HG03025 (cell line): ENCODE measurements at regions not wholly inside any gene's neighbourhood (a gene's known extent, or its start where the extent isn't known, plus 50 kb on each side); places are given as distances from the start of the nearest gene placed in this dataset.

ENCODE experiments used
- ATAC-seq: cut with Tn5 transposase; IDR thresholded peaks from one replicate; pipeline ENCODE4 v1.9.1; 2021; ENCODE audit warnings: mild to moderate bottlenecking, moderate library complexity; ENCODE audit not compliant: unreplicated experiment, low FRiP score

GRCh38 chr22:47594836-47595521, 832.5 kb downstream of the TBC1D22A start:
- no peak for ATAC-seq

GRCh38 chr22:47593911-47594311, 831.5 kb downstream of the TBC1D22A start:
- ATAC-seq = no peak

DNA sequence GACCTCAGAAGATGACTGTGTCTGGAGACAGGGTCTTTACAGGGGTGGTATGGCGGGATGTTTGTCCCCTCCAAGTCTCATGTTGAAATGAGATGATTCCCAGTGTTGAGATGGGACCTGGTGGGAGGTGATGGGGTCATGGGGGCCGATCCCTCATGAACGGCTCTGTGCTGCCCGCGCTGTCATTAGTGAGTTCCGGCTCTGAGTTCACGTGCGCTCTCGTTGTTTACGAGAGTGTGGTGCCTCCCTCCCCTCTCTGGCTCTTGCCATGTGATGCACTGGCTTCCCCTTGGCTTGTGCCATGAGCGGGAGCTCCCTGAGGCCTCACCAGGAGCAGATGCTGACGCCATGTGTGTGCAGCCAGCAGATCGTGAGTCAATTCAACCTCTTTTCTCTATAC, 830.8 kb downstream of the TBC1D22A start:
- no peak for ATAC-seq

- no peak for ATAC-seq
Observed at GRCh38 chr22:47592791-47593190, 830.3 kb downstream of the TBC1D22A start.

- ATAC-seq = no peak
Observed at GRCh38 chr22:47591709-47592108, 829.3 kb downstream of the TBC1D22A start.

GRCh38 chr22:47591016-47591415, 828.6 kb downstream of the TBC1D22A start:
- ATAC-seq = no peak

- no peak for ATAC-seq
Observed at GRCh38 chr22:47589271-47590250, 827.1 kb downstream of the TBC1D22A start.

GRCh38 chr22:47588578-47588960, 826.1 kb downstream of the TBC1D22A start:
- no peak for ATAC-seq

DNA sequence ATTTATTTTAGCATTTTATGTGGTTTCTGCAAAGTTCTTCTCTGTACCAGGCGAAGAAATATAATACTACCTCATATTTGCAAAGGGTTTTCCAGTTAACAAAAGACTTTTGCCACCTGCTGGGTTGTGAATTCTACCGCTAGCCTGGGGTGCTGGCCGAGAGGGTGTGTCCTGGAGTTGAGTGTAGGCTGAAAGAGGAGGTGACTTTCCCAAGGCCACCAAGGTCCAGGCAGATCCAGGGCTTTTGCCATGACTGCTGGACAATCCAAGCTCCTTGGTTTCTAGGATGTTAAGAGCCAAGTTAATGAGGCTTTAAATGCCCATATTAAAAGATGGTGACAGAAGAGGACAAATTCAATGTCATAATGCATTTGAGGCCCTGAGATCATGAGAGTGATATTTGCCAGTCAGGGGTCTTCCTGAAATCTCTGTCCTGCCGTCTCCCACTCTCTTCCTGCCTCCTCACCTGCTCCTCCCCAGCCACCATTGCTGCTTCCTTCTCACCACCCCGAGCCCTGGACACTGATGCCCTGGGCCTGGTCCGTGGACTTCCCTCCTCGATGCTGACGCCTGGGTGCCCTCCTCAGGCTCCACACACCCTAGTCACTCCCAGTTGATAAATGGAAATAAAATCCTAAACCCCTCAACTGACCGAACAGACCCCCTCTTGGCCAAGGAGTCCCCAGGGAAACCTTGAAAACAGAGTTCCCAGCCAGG, 825.6 kb downstream of the TBC1D22A start:
- ATAC-seq = no peak

GRCh38 chr22:47587361-47587760, 824.9 kb downstream of the TBC1D22A start:
- no peak for ATAC-seq

DNA sequence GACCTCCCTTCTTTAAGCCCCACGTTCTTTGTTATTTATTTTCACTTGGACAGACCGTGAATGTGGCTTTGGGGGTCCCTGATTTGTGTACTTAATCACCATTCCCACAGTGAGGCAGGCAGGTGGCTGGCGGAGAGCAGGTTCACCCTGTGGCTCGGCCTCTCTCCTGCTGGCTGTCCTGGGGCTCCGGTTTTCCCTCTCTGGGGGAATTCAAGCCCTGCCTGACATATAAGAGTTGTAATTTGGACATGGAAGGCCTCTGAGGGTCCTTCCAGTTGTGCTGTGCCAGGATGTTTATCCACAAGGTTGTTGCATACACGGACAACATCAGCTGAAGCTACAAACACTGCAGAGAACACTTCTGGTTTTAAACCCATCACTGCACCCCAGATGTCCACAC, 824.5 kb downstream of the TBC1D22A start:
- no peak for ATAC-seq

GRCh38 chr22:47586038-47586437, 823.6 kb downstream of the TBC1D22A start:
- no peak for ATAC-seq

DNA sequence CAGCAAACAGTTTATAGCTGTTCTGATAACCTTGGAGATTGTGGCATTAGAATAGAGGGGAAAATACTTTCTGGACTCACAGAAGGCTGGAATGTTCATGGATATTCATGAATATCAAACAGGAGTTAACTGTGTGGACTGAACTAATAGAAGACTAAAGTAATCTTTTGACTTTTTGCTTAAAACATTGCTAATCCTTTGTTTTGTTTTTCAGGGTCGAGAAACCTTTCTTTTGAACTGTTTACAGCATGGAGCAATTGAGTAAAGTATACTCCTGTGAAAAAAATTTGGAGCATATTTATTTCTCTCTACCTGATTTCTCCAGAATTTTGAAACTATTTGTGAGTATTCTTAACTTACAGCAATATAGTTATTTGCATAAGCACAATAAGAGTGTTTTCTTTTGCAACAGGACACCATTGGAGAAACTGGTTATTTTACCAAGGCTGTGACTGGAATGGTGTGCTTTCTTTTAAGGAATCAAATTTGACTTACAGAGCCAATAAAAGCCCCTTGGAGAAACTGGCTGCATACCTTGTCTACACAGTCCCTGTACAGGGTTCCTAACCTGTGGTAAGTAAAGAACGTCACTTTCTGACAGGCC, 821.6 kb downstream of the TBC1D22A start:
- no peak for ATAC-seq

DNA sequence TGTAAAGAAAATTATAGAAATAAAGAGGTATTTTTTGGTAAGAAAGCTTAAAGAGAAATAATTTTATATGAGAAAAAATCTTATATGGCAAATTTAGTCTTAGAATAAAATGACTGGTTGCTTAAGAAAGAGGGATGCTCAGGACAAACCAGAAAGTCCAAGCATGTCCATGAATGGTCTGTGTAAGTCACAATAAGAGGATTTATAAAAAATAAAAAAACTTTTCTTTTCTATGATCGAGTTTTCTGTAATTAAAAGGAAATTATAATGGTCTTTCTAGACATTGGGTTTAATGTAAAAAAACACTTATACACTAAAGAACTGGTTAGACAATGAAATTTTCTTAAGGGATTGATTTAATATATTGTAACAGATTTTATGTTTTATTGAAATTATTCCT, 819.6 kb downstream of the TBC1D22A start:
- ATAC-seq = no peak

DNA sequence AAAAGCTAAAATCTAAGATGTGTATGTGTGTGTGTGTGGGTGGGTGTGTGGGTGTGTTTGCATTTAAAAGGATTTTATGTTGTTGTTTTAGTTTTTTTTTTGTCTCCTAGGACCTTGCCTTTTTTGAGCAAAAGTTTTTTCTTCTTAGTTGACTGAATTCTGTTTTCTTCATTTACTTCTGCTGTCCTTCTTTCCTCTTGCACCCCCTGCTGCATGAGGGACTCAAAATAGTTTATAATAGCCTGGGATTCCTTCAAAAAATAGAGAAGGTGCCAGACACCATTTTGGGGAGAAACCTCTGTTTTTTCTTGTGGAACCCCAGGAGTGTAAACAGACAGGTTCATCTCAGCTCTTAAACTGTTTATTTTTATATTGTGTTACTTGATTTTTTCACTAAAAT, 817.7 kb downstream of the TBC1D22A start:
- no peak for ATAC-seq

DNA sequence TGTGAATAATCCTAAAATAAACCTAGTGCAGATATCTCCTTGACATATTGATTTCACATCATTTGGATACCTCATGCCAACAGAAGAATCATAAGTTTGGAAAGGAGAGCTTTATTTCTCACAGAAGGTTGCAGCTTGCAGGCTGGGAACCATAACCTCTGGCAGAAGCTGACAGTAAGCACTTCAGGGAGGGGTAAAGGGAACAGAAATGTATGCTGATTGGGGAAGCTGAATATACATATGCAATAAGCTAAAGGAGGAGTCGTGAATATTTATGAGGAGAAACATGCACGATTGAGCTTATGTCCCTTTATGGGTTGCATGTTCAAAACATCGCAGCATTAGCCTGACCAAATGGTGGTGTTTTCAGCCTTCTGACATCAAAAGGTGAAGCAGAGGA, 814.5 kb downstream of the TBC1D22A start:
- no peak for ATAC-seq

DNA sequence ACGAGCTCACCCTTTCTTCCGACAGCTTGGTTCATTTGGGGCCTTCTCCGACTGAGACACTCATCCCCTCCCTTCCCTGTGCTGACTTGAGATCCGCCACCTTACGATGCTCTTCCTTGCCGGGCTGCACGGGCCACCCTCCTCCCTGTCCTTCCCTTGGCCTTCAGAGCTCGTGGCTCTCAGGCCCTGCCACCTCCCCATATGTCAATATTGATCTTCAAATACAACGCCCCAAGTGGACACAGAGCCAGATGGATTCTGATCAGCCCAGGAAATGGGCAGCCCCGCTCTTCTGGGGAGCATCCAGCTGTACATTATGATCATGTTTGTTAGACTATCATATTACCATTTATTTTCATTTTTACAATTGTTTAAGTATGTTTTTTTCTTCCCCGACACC, 812.8 kb downstream of the TBC1D22A start:
- no peak for ATAC-seq

GRCh38 chr22:47574556-47574955, 812.1 kb downstream of the TBC1D22A start:
- no peak for ATAC-seq

- ATAC-seq = no peak
Observed at GRCh38 chr22:47573141-47573540, 810.7 kb downstream of the TBC1D22A start.

- no peak for ATAC-seq
Observed at GRCh38 chr22:47572443-47572842, 810.0 kb downstream of the TBC1D22A start.

- ATAC-seq = no peak
Observed at GRCh38 chr22:47571616-47572015, 809.2 kb downstream of the TBC1D22A start.
